Breast epithelium (tissue), 4 donors: ENCODE measurements at regions not wholly inside any gene's neighbourhood (a gene's known extent, or its start where the extent isn't known, plus 50 kb on each side); places are given as distances from the start of the nearest gene placed in this dataset.

Experiments used
- DNase-seq, 2 donors: peaks; one replicate each; pipeline ENCODE4 v3.0.0-alpha.2; 2019; ENCODE audit warnings: low spot score in 2 of 2
- H3K27ac ChIP-seq, 2 donors: fragments of 200-600 bp; sonication (generic) in 1 of 2; one replicate each; pipeline ENCODE4 v1.5.1; 2016 to 2019; ENCODE audit warnings: mild to moderate bottlenecking in 1 of 2
- H3K27me3 ChIP-seq, 2 donors: fragments of 200-600 bp; sonication (generic) in 1 of 2; one replicate each; pipeline versions ENCODE4 v1.5.1 to v1.6.0; 2017 to 2019; ENCODE audit warnings: control low read depth in 1 of 2, mild to moderate bottlenecking in 1 of 2
- H3K36me3 ChIP-seq: fragments of 200-600 bp; one replicate; pipeline ENCODE4 v1.5.1; 2019
- H3K4me1 ChIP-seq, 2 donors: fragments of 200-600 bp; sonication (generic); one replicate each; pipeline ENCODE4 v1.5.1; 2016 to 2019; ENCODE audit warnings: control low read depth in 1 of 2
- H3K4me3 ChIP-seq, 3 donors: fragments of 200-600 bp; sonication (generic); 1 replicate in 2 of 3; 2 replicates in 1 of 3; pipeline ENCODE4 v1.5.1; 2016 to 2019; ENCODE audit warnings: mild to moderate bottlenecking in 3 of 3, moderate library complexity in 2 of 3
- H3K9me3 ChIP-seq, 2 donors: fragments of 200-600 bp; sonication (generic) in 1 of 2; one replicate each; pipeline ENCODE4 v1.5.1; 2016 to 2019; ENCODE audit warnings: control low read depth in 1 of 2
- CTCF ChIP-seq, 3 donors: fragments of 450-650 bp; IDR thresholded peaks; one replicate each; pipeline ENCODE4 v1.5.1; 2016 to 2017; ENCODE audit warnings: antibody characterized with exemption in 3 of 3, mild to moderate bottlenecking in 3 of 3, moderate library complexity in 3 of 3
- POLR2A ChIP-seq: fragments of 450-650 bp; IDR thresholded peaks from one replicate; pipeline ENCODE4 v1.6.1; 2016; ENCODE audit warnings: antibody characterized with exemption, mild to moderate bottlenecking, moderate library complexity
- POLR2AphosphoS5 ChIP-seq, 3 donors: sonication (generic); formaldehyde crosslinking; IDR thresholded peaks; one replicate each; pipeline ENCODE4 v1.6.1; 2017; ENCODE audit warnings: antibody characterized with exemption in 3 of 3
- intact Hi-C: fragments of 100-400 bp; cut with DNase I; formaldehyde crosslinking; loops from one replicate; pipeline ENCODE4 v1.15.1; 2023; ENCODE audit warnings: low total_unique reads

GRCh38 chr9:129404621-129405020, 216.3 kb downstream of the C9orf50 start:
- Histone ChIP-seq H3K36me3 (no peaks in the 10 kb centered on the region), H3K4me3 (no peak overlapping the region), H3K27ac (peak overlapping the region in 1 of 2 donors; percentile 85), H3K27me3 (no peaks in the 10 kb centered on the region), H3K9me3 (no peaks in the 10 kb centered on the region), H3K4me1 (no peaks in the 10 kb centered on the region)
- TF ChIP-seq POLR2AphosphoS5 (IDR thresholded peaks at IDR 0.05) (no peak), CTCF (IDR thresholded peaks at IDR 0.05) (no peak), POLR2A (no peak)
- DNase-seq, result no peak
- intact Hi-C loops, result no loop called here

GRCh38 chr9:129403779-129404620, 216.9 kb downstream of the C9orf50 start:
- TF ChIP-seq POLR2AphosphoS5 (IDR thresholded peaks at IDR 0.05) (no peak), CTCF (IDR thresholded peaks at IDR 0.05) (no peak), POLR2A (no peak)
- Histone ChIP-seq H3K27me3 (no peaks in the 10 kb centered on the region), H3K4me1 (no peaks in the 10 kb centered on the region), H3K4me3 (no peak overlapping the region), H3K27ac (peak overlapping the region in 1 of 2 donors; percentile 85), H3K36me3 (no peaks in the 10 kb centered on the region), H3K9me3 (no peaks in the 10 kb centered on the region)
- intact Hi-C loops, result no loop called here
- DNase-seq, result no peak

- H3K4me1 ChIP-seq, result no peaks in the 10 kb centered on the region
- TF ChIP-seq POLR2AphosphoS5 (IDR thresholded peaks at IDR 0.05) (no peak), POLR2A (no peak), CTCF (IDR thresholded peaks at IDR 0.05) (no peak)
- no peak overlapping the region for H3K4me3 ChIP-seq
- no peaks in the 10 kb centered on the region for H3K27me3 ChIP-seq
- peak overlapping the region; percentile 54 to 85 for H3K27ac ChIP-seq
- no peak for DNase-seq
- H3K36me3 ChIP-seq, result no peaks in the 10 kb centered on the region
- intact Hi-C loops, result no loop called here
- H3K9me3 ChIP-seq, result no peaks in the 10 kb centered on the region
These were observed 217.7 kb downstream of the C9orf50 start for GRCh38 chr9:129402931-129403778.

- no peaks in the 10 kb centered on the region for H3K36me3 ChIP-seq
- peak overlapping the region in 2 of 3 donors; percentile 11 to 37 for H3K4me3 ChIP-seq
- no peaks in the 10 kb centered on the region for H3K4me1 ChIP-seq
- peak overlapping the region; percentile 54 to 85 for H3K27ac ChIP-seq
- no peaks in the 10 kb centered on the region for H3K27me3 ChIP-seq
- no peaks in the 10 kb centered on the region for H3K9me3 ChIP-seq
- intact Hi-C loops, result no loop called here
- TF ChIP-seq CTCF (IDR thresholded peaks at IDR 0.05), result no peak
- TF ChIP-seq POLR2A, result no peak
- no peak for TF ChIP-seq POLR2AphosphoS5 (IDR thresholded peaks at IDR 0.05)
- DNase-seq, result no peak
These were observed 218.5 kb downstream of the C9orf50 start for GRCh38 chr9:129402371-129402739.
